Mucosa of descending colon (tissue), 3 donors: ENCODE measurements at regions not wholly inside any gene's neighbourhood (a gene's known extent, or its start where the extent isn't known, plus 50 kb on each side); places are given as distances from the start of the nearest gene placed in this dataset.

ENCODE experiments used
- ATAC-seq: fragments of 200-7000 bp; cut with Tn5 transposase; one replicate; pipeline ENCODE4 v1.9.1; 2020; ENCODE audit warnings: mild to moderate bottlenecking, moderate library complexity
- DNase-seq, 3 donors: peaks; one replicate each; pipeline ENCODE4 v3.0.0-alpha.2; 2020
- H3K36me3 ChIP-seq: fragments of 200-600 bp; one replicate; pipeline ENCODE4 v1.8.0; 2021; ENCODE audit warnings: low read depth, mild to moderate bottlenecking
- H3K4me1 ChIP-seq: fragments of 200-600 bp; one replicate; pipeline ENCODE4 v1.8.0; 2021; ENCODE audit warnings: low read depth, mild to moderate bottlenecking
- H3K4me3 ChIP-seq: fragments of 200-600 bp; one replicate; pipeline ENCODE4 v1.8.0; 2021; ENCODE audit warnings: mild to moderate bottlenecking
- H3K9me3 ChIP-seq: fragments of 200-600 bp; one replicate; pipeline ENCODE4 v1.8.0; 2021; ENCODE audit warnings: mild to moderate bottlenecking
- CTCF ChIP-seq: fragments of 200-600 bp; IDR thresholded peaks from one replicate; pipeline ENCODE4 v1.8.0; 2022; ENCODE audit warnings: antibody characterized with exemption, mild to moderate bottlenecking
- intact Hi-C, 2 donors: fragments of 100-400 bp; cut with DNase I in 1 of 2; cut with micrococcal nuclease in 1 of 2; formaldehyde crosslinking; loops; one replicate each; pipeline versions ENCODE4 v1.11.0 to v1.11.1; 2022; cut with DNase I, micrococcal nuclease
- donor health status: DM: no; HTN: no; CAD: no; lungs with moderate emphysema.
- donor health status: DM: no; HTN: no; CAD: no.
- donor health status: DM: no; HTN: yes; CAD: no.

GRCh38 chr11:15783619-15784018, 572.7 kb downstream of the SOX6 start:
- H3K4me3 ChIP-seq, result no peak overlapping the region
- no peak for TF ChIP-seq CTCF
- intact Hi-C loops, result no loop called here
- H3K9me3 ChIP-seq, result no peaks in the 10 kb centered on the region
- no peaks in the 10 kb centered on the region for H3K4me1 ChIP-seq
- ATAC-seq, result peak; percentile 7
- no peak for DNase-seq
- H3K36me3 ChIP-seq, result no peaks in the 10 kb centered on the region

- Histone ChIP-seq H3K4me1 (no peaks in the 10 kb centered on the region), H3K9me3 (no peaks in the 10 kb centered on the region), H3K4me3 (no peak overlapping the region), H3K36me3 (no peaks in the 10 kb centered on the region)
- intact Hi-C loops, result no loop called here
- no peak for TF ChIP-seq CTCF
- ATAC-seq (no peak), DNase-seq (no peak)
Observed at GRCh38 chr11:15793043-15793996, 563.0 kb downstream of the SOX6 start.

GRCh38 chr11:15794361-15795150, 561.8 kb downstream of the SOX6 start:
- no peaks in the 10 kb centered on the region for H3K4me1 ChIP-seq
- ATAC-seq (no peak), DNase-seq (no peak)
- intact Hi-C loops, result no loop called here
- H3K4me3 ChIP-seq, result no peak overlapping the region
- no peaks in the 10 kb centered on the region for H3K9me3 ChIP-seq
- TF ChIP-seq CTCF, result no peak
- H3K36me3 ChIP-seq, result no peaks in the 10 kb centered on the region

GRCh38 chr11:15795378-15795777, 561.0 kb downstream of the SOX6 start:
- intact Hi-C loops, result no loop called here
- H3K9me3 ChIP-seq, result no peaks in the 10 kb centered on the region
- H3K4me3 ChIP-seq, result no peak overlapping the region
- DNase-seq (no peak), ATAC-seq (no peak)
- H3K4me1 ChIP-seq, result no peaks in the 10 kb centered on the region
- H3K36me3 ChIP-seq, result no peaks in the 10 kb centered on the region
- no peak for TF ChIP-seq CTCF

- no peak overlapping the region for H3K4me3 ChIP-seq
- intact Hi-C loops, result no loop called here
- no peaks in the 10 kb centered on the region for H3K9me3 ChIP-seq
- TF ChIP-seq CTCF, result no peak
- ATAC-seq, result peak; percentile 76
- DNase-seq, result peak; percentile 30 to 53 (median 32)
- no peaks in the 10 kb centered on the region for H3K36me3 ChIP-seq
- H3K4me1 ChIP-seq, result no peaks in the 10 kb centered on the region
Observed at GRCh38 chr11:15800111-15800800, 556.1 kb downstream of the SOX6 start.
